ENCODE measurements at regions not wholly inside any gene's neighbourhood (a gene's known extent, or its start where the extent isn't known, plus 50 kb on each side); places are given as distances from the start of the nearest gene placed in this dataset.
"Not testable (repeated sequence)": the region's sequence is repeated elsewhere in the genome, so short reads cannot be mapped to it uniquely, and the experiment has no call there.

DNA sequence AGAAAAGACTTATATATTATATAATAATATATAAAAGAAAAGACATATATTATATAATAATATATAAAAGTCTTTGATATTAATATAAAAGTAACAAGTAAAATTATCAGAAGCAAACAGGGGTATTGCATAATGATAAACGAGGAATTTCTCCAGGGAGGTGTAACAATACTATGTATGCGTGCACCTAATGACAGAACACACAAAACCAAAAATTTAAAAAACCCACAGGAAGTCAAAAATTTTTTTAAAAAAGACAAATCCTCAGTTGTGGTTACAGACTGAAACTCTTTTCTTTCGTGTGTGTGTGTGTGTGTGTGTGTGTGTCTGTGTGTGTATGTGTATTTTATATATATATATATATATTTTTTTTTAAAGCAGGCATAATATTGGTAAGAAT, 279.2 kb upstream of the DPP6 start:
- H3K36me3 ChIP-seq: no peaks in the 10 kb centered on the region
- no peaks in the 10 kb centered on the region for H3K4me1 ChIP-seq
- 42% methylated on average over 3 of the region's 3 CpGs for WGBS (ENCODE audit: insufficient coverage, low coverage, low lambda C conversion rate, missing lambda C conversion rate)
- no peaks in the 10 kb centered on the region for H3K27me3 ChIP-seq
- no peak overlapping the region for H3K27ac ChIP-seq
- intact Hi-C loops (cut with DNase I): no loop called here
- ATAC-seq (no peak), DNase-seq (no peak)
- H3K9me3 ChIP-seq: no peaks in the 10 kb centered on the region
- TF ChIP-seq, protein P1, sequence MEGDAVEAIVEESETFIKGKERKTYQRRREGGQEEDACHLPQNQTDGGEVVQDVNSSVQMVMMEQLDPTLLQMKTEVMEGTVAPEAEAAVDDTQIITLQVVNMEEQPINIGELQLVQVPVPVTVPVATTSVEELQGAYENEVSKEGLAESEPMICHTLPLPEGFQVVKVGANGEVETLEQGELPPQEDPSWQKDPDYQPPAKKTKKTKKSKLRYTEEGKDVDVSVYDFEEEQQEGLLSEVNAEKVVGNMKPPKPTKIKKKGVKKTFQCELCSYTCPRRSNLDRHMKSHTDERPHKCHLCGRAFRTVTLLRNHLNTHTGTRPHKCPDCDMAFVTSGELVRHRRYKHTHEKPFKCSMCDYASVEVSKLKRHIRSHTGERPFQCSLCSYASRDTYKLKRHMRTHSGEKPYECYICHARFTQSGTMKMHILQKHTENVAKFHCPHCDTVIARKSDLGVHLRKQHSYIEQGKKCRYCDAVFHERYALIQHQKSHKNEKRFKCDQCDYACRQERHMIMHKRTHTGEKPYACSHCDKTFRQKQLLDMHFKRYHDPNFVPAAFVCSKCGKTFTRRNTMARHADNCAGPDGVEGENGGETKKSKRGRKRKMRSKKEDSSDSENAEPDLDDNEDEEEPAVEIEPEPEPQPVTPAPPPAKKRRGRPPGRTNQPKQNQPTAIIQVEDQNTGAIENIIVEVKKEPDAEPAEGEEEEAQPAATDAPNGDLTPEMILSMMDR (IDR thresholded peaks at IDR 0.05): no peak
- no peak for TF ChIP-seq POLR2A (IDR thresholded peaks at IDR 0.05)
- no peak overlapping the region for H3K4me3 ChIP-seq

DNA sequence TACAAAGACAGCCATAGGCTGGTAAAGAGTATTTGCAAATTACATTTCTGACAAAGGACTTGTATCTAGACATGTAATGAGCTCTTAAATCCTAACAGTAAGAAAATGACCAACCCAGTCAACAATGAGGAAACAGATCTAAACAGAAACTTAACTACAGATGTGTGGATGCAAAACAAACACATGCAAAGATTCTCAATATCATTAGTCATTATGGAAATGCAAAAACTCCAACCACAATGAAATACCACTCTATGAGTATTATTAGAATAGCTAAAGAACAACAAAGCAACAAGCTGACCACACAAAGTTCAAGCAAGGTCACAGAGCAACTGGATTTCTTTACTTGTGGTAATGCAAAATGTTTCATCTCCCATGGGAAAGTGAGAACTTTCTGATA, 275.3 kb upstream of the DPP6 start:
- intact Hi-C loops (cut with DNase I); H3K36me3 ChIP-seq; H3K27me3 ChIP-seq; ATAC-seq; H3K9me3 ChIP-seq; DNase-seq; H3K4me3 ChIP-seq; H3K27ac ChIP-seq; H3K4me1 ChIP-seq: not testable (repeated sequence)

DNA sequence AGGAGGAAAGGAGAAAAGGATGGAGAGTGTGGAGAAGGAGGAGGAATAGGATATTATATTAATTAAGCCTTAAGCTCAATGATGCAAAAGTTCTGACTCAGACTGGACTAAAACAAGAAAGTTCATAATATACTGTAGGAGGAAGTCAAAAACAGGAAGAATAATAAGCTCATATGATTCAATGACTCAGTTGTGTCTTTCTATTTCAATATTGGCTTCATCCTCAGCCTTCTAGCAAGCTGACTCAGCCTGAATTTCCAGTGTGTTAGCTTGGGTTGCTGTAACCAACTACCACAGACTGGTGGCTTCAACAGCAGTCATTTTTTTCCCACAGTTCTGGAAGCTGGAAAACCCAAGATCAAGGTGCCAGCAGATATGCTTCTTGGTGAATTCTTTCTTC, 254.8 kb upstream of the DPP6 start:
- H3K27ac ChIP-seq; H3K4me3 ChIP-seq; intact Hi-C loops (cut with DNase I); H3K27me3 ChIP-seq; H3K36me3 ChIP-seq; H3K4me1 ChIP-seq; DNase-seq; H3K9me3 ChIP-seq: not testable (repeated sequence)
- peak in 1 of 4 donors; percentile 16 for ATAC-seq

DNA sequence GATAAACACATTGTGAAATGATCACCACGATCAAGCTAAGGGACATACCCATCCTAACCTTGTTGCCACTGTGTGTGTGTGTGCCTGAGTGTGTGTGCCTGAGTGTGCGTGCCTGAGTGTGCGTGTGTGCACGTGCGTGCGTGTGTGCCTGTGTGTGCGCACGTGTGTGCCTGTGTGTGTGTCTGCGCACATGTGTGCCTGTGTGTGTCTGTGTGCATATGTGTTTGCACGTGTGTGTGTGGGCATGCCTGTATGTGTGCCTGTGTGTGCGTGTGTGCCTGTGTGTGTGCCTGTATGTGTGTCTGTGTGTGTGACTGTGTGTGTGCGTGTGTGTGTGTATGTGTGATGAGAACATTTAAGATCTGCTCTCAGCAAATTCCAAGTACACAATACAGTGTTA, 244.1 kb upstream of the DPP6 start:
- Histone ChIP-seq H3K4me1 (no peaks in the 10 kb centered on the region), H3K27me3 (no peaks in the 10 kb centered on the region), H3K36me3 (no peaks in the 10 kb centered on the region), H3K9me3 (no peaks in the 10 kb centered on the region), H3K4me3 (no peak overlapping the region), H3K27ac (no peak overlapping the region)
- ATAC-seq (peak in 1 of 4 donors; percentile 33), DNase-seq (no peak)
- intact Hi-C loops (cut with DNase I): no loop called here
- 77% methylated on average over 12 of the region's 12 CpGs for WGBS (ENCODE audit: insufficient coverage, low coverage, low lambda C conversion rate, missing lambda C conversion rate)
- no peak for TF ChIP-seq POLR2A (IDR thresholded peaks at IDR 0.05)
- TF ChIP-seq, protein P1 (IDR thresholded peaks at IDR 0.05): no peak

DNA sequence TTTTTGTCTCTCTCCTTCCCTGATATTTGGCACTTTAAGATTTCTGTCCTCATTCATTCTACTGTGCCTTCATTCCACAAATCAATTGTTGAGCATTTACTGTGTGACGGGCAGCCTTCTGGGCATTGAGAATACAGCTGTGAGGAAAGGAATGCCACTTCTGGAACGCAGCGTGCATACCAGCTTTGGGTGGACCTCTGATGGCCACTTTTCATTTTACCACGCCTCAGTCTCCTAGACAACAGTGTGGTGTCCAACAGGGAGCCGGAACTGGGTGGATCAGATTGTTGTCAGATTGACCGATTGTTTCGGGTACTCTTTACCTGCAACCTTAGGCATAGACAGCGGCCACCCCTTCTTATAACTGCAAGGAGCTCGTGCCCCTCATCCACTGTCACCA, 222.7 kb upstream of the DPP6 start:
- H3K4me1 ChIP-seq: no peaks in the 10 kb centered on the region
- no peak overlapping the region for H3K27ac ChIP-seq
- 40% methylated on average over 6 of the region's 9 CpGs for WGBS (ENCODE audit: insufficient coverage, low coverage, low lambda C conversion rate, missing lambda C conversion rate)
- no peaks in the 10 kb centered on the region for H3K36me3 ChIP-seq
- no peaks in the 10 kb centered on the region for H3K9me3 ChIP-seq
- DNase-seq (no peak), ATAC-seq (no peak)
- intact Hi-C loops (cut with DNase I): no loop called here
- TF ChIP-seq POLR2A (IDR thresholded peaks at IDR 0.05): no peak
- TF ChIP-seq, protein P1 (IDR thresholded peaks at IDR 0.05): no peak
- H3K27me3 ChIP-seq: no peaks in the 10 kb centered on the region
- no peak overlapping the region for H3K4me3 ChIP-seq

DNA sequence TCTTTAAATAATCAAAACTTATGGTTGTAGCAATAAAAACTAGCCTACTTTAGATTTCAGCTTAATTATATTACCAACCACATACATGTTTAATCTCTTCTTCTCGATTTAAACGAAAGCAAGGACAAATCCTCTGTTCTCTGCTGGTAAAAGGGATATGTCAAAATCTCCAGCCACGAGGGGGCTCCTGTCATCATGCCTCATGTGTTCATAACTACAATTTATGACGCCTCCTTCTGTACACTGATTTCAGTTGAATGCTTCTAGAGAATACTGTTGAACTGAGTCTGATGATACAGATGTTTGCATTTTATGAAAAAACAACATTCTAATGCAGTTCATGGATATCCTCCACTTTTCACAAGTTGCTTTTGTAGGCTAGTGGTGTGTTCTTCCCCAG, 220.0 kb upstream of the DPP6 start:
- DNase-seq: no peak
- ATAC-seq: no peak
- H3K27ac ChIP-seq: no peak overlapping the region
- no peaks in the 10 kb centered on the region for H3K9me3 ChIP-seq
- H3K36me3 ChIP-seq: no peaks in the 10 kb centered on the region
- no peak overlapping the region for H3K4me3 ChIP-seq
- 43% methylated on average over 4 of the region's 4 CpGs for WGBS (ENCODE audit: insufficient coverage, low coverage, low lambda C conversion rate, missing lambda C conversion rate)
- intact Hi-C loops (cut with DNase I): no loop called here
- H3K27me3 ChIP-seq: no peaks in the 10 kb centered on the region
- no peaks in the 10 kb centered on the region for H3K4me1 ChIP-seq
- TF ChIP-seq, protein P1 (IDR thresholded peaks at IDR 0.05): no peak
- TF ChIP-seq POLR2A (IDR thresholded peaks at IDR 0.05): no peak
